ENCODE measurements at regions not wholly inside any gene's neighbourhood (a gene's known extent, or its start where the extent isn't known, plus 50 kb on each side); places are given as distances from the start of the nearest gene placed in this dataset.

DNA sequence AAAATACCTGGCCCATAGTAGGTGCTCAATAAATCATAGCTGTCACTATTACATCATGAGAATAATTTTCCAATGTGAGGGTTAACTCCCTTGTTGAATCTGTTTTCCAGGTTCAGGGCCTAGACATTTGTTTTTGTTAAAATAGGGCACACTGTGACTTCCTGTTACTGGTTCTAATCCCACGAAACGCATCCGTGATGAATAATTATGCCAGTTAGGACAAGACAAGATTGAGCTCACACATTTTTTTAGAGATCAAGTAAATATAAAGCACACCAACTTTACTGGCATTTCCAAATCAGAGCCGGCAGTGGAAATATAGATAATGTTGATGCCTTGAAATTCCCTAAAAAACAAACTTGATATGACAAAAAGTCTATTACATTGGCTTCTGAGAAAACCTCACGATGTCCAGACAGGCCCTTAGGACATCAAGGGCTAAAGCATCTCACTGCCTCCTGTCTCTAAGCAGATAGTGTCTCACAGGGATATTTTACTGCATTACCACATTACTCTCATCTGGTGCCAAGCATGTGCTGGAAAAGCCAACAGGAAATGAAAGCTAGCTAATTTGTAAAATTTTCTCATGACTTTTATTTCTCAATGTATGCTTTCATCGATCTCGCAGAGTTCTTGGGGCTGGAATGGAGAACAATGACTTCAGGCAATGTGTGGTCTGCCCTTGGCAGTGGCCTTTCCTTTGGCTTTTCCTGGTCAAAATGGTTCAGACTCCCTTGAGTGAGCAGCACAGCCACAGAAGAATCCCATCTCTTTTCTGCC lies 414.3 kb upstream of the PAPPA start:
- Histone ChIP-seq H3K4me1 (no peaks in the 10 kb centered on the region), H3K4me3 (no peak overlapping the region), H3K36me3 (no peaks in the 10 kb centered on the region), H3K27ac (no peak overlapping the region), H3K9me3 (no peaks in the 10 kb centered on the region), H3K27me3 (no peaks in the 10 kb centered on the region)
- intact Hi-C loops (cut with DNase I): no loop called here
- TF ChIP-seq POLR2A (IDR thresholded peaks at IDR 0.05): no peak
- TF ChIP-seq, protein P1, sequence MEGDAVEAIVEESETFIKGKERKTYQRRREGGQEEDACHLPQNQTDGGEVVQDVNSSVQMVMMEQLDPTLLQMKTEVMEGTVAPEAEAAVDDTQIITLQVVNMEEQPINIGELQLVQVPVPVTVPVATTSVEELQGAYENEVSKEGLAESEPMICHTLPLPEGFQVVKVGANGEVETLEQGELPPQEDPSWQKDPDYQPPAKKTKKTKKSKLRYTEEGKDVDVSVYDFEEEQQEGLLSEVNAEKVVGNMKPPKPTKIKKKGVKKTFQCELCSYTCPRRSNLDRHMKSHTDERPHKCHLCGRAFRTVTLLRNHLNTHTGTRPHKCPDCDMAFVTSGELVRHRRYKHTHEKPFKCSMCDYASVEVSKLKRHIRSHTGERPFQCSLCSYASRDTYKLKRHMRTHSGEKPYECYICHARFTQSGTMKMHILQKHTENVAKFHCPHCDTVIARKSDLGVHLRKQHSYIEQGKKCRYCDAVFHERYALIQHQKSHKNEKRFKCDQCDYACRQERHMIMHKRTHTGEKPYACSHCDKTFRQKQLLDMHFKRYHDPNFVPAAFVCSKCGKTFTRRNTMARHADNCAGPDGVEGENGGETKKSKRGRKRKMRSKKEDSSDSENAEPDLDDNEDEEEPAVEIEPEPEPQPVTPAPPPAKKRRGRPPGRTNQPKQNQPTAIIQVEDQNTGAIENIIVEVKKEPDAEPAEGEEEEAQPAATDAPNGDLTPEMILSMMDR (IDR thresholded peaks at IDR 0.05): no peak
- ATAC-seq (no peak), DNase-seq (no peak)
- 69 to 75% (median 71%) methylated on average over 7 of the region's 7 CpGs for WGBS, 4 donors

DNA sequence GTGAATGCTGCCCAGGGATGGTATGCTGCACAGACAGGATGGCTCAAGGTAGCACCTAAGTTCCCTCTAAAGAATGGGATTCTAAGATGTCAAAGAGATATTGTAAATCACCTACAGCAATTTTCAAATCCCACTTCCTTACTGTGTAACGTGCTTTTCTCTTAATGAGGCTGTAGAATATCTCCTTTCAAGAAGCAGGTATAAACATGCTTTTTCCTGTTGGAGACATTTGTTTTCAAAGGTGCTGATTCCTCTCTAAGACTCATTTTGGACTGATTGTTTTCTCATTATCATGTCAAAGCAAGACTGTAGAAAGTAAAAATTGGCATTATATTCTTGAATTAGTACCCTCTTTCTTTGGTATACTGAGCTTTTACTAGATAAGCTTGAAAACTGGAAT lies 412.6 kb upstream of the PAPPA start:
- whole genome bisulfite sequencing, 4 donors: 63 to 83% (median 73%) methylated on average over 1 of the region's 1 CpG
- no peaks in the 10 kb centered on the region for H3K9me3 ChIP-seq
- intact Hi-C loops (cut with DNase I): no loop called here
- ATAC-seq: no peak
- no peak overlapping the region for H3K4me3 ChIP-seq
- H3K36me3 ChIP-seq: no peaks in the 10 kb centered on the region
- no peak for DNase-seq
- no peaks in the 10 kb centered on the region for H3K4me1 ChIP-seq
- H3K27me3 ChIP-seq: no peaks in the 10 kb centered on the region
- no peak overlapping the region for H3K27ac ChIP-seq
- TF ChIP-seq, protein P1 (IDR thresholded peaks at IDR 0.05): no peak
- TF ChIP-seq POLR2A (IDR thresholded peaks at IDR 0.05): no peak

DNA sequence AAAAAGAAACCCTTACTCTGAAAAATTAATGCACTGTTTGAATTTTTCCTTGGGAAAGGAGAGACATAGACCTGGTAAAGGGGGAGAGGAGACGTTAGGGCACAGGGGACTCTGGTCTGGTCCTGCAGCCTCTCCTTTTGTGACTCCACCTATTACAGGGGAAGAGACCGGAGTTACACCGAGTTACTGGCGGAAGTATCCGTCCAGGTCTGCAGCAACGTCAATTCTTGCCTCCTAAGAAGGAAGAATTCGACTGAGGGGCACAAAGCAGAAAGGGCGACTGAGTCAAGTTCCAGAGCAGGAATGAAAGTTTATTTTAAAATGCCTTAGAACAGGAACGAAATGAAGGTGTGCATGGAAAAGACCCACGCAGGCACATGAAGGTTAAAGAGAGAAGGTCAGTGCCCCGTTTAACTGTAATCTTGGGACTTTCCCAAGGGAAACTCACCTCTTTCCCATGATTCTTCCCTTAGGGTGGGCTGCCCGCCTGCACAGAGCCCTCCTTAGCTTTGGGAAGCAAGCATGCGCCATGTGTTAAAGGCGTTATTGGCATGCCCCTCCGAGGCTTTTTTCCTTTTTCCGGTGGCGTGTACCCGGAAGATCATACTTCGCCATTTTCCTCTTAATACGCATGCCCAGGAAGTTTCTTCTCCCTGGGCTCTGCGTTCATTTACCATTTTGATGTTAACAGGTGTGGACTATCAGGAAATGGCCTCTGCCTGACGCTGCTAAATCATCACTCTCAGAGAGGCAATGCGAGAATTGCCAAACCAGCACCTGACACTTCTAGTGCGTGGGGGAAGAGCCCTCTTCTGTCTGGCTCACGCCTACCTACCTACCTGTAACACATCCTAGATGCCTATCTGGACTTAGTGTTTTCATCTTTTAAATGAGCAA lies 409.6 kb upstream of the PAPPA start:
- no peaks in the 10 kb centered on the region for H3K4me1 ChIP-seq
- ATAC-seq: no peak
- no peak overlapping the region for H3K27ac ChIP-seq
- H3K9me3 ChIP-seq: no peaks in the 10 kb centered on the region
- TF ChIP-seq, protein P1 (IDR thresholded peaks at IDR 0.05): no peak
- TF ChIP-seq POLR2A (IDR thresholded peaks at IDR 0.05): no peak
- no peak overlapping the region for H3K4me3 ChIP-seq
- DNase-seq: no peak
- 82 to 84% (median 83%) methylated on average over 25 of the region's 25 CpGs for WGBS, 4 donors
- intact Hi-C loops (cut with DNase I): no loop called here
- no peaks in the 10 kb centered on the region for H3K36me3 ChIP-seq
- no peaks in the 10 kb centered on the region for H3K27me3 ChIP-seq

DNA sequence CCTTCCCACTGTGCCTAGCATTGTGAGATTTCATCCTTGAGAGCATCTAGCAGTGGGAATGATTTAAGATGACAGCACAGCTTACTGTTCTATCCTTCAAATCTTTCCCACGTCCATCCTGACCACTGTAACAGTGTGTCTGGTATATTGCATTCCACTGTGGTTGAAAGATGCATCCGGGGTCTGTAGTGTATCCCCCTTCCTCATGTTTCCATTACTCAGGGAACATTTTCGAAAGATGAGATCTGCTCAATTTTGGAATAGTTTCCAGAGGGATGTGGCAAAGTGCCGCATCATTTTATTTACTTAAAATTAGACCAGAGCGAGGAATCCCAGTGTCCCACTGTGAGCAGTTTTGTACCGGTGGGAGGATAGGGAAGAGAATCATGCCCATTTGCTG lies 407.1 kb upstream of the PAPPA start:
- H3K9me3 ChIP-seq: no peaks in the 10 kb centered on the region
- H3K27ac ChIP-seq: no peak overlapping the region
- no peaks in the 10 kb centered on the region for H3K4me1 ChIP-seq
- H3K27me3 ChIP-seq: no peaks in the 10 kb centered on the region
- TF ChIP-seq, protein P1 (IDR thresholded peaks at IDR 0.05): no peak
- TF ChIP-seq POLR2A (IDR thresholded peaks at IDR 0.05): no peak
- ATAC-seq (no peak), DNase-seq (no peak)
- intact Hi-C loops (cut with DNase I): no loop called here
- 66 to 71% (median 68%) methylated on average over 6 of the region's 6 CpGs for WGBS, 4 donors
- no peak overlapping the region for H3K4me3 ChIP-seq
- H3K36me3 ChIP-seq: no peaks in the 10 kb centered on the region
